HEK293T (cell line): ENCODE measurements at regions not wholly inside any gene's neighbourhood (a gene's known extent, or its start where the extent isn't known, plus 50 kb on each side); places are given as distances from the start of the nearest gene placed in this dataset.
"Not testable (repeated sequence)": the region's sequence is repeated elsewhere in the genome, so short reads cannot be mapped to it uniquely, and the experiment has no call there.

Experiments
- CTCF ChIA-PET: fragments of 350-600 bp; formaldehyde crosslinking; extraction: SDS; loops from one replicate; lab custom pipeline; 2021; ENCODE audit warnings: antibody characterized with exemption, inconsistent platforms; lab: Yijun Ruan, JAX
- POLR2A ChIA-PET: fragments of 350-600 bp; formaldehyde crosslinking; extraction: SDS; loops from one replicate; lab custom pipeline; 2020; ENCODE audit warnings: antibody characterized with exemption, inconsistent platforms; lab: Yijun Ruan, JAX
- DNase-seq: peaks from one replicate; pipeline ENCODE4 v3.0.0; 2012; ENCODE audit warnings: mixed read lengths; ENCODE audit errors: extremely low spot score
- ARNT ChIP-seq: fragments of 450-650 bp; IDR thresholded peaks from 2 replicates; pipeline ENCODE4 v1.6.1; 2017; ENCODE audit warnings: mild to moderate bottlenecking
- BHLHE40 ChIP-seq: fragments of 450-650 bp; IDR thresholded peaks from 2 replicates; pipeline ENCODE4 v1.6.1; 2016; ENCODE audit warnings: mild to moderate bottlenecking, moderate library complexity, borderline replicate concordance
- CTBP1 ChIP-seq: fragments of 450-650 bp; IDR thresholded peaks from 2 replicates; pipeline ENCODE4 v1.6.1; 2016; ENCODE audit warnings: borderline replicate concordance
- ELF4 ChIP-seq: fragments of 450-650 bp; IDR thresholded peaks from 2 replicates; pipeline ENCODE4 v1.6.1; 2017; ENCODE audit warnings: antibody characterized with exemption
- FOXA1 ChIP-seq: fragments of 450-650 bp; IDR thresholded peaks from 2 replicates; pipeline ENCODE4 v1.6.1; 2016; ENCODE audit warnings: mild to moderate bottlenecking
- FOXK2 ChIP-seq: fragments of 450-650 bp; IDR thresholded peaks from 2 replicates; pipeline ENCODE4 v1.6.1; 2016; ENCODE audit warnings: mild to moderate bottlenecking
- FOXM1 ChIP-seq: fragments of 450-650 bp; IDR thresholded peaks from 2 replicates; pipeline ENCODE4 v1.6.1; 2017; ENCODE audit warnings: mild to moderate bottlenecking, borderline replicate concordance
- HDGF ChIP-seq: fragments of 450-650 bp; IDR thresholded peaks from 2 replicates; pipeline ENCODE4 v1.6.1; 2017; ENCODE audit warnings: antibody characterized with exemption, borderline replicate concordance
- L3MBTL2 ChIP-seq: fragments of 450-650 bp; conservative IDR thresholded peaks from 2 replicates; pipeline ENCODE4 v1.6.1; 2016; ENCODE audit warnings: mild to moderate bottlenecking
- LEF1 ChIP-seq: fragments of 450-650 bp; IDR thresholded peaks from 2 replicates; pipeline ENCODE4 v1.6.1; 2017; ENCODE audit warnings: mild to moderate bottlenecking, borderline replicate concordance
- NFRKB ChIP-seq: fragments of 450-650 bp; IDR thresholded peaks from 2 replicates; pipeline ENCODE4 v1.6.1; 2016; ENCODE audit warnings: mild to moderate bottlenecking, moderate library complexity
- PKNOX1 ChIP-seq: fragments of 450-650 bp; IDR thresholded peaks from 2 replicates; pipeline ENCODE4 v1.6.1; 2016
- SP1 ChIP-seq: fragments of 450-650 bp; IDR thresholded peaks from 2 replicates; pipeline ENCODE4 v1.6.1; 2017
- SUZ12 ChIP-seq: fragments of 450-650 bp; IDR thresholded peaks from 2 replicates; pipeline ENCODE4 v1.6.1; 2016; ENCODE audit warnings: mild to moderate bottlenecking
- TARDBP ChIP-seq: fragments of 450-650 bp; IDR thresholded peaks from 2 replicates; pipeline ENCODE4 v1.6.1; 2016
- ZNF384 ChIP-seq: fragments of 450-650 bp; IDR thresholded peaks from 2 replicates; pipeline ENCODE4 v1.6.1; 2016

- ChIA-PET POLR2A (interaction anchor here (1.1 kb wide), 1 partner anchor 76 kb away, joined by 3 read pairs; no protein-coding TSS in a partner anchor), CTCF (no interaction called here)
- TF ChIP-seq CTBP1 (no peak), TARDBP (no peak), ZNF384 (no peak)
- DNase-seq: no peak
Observed at GRCh38 chr5:42989190-42989589, 50.9 kb downstream of the ANXA2R start.

GRCh38 chr5:42988568-42988967 lies 51.6 kb downstream of the ANXA2R start:
- no peak for DNase-seq
- ChIA-PET POLR2A (no interaction called here), CTCF (no interaction called here)
- TF ChIP-seq TARDBP (no peak), ZNF384 (no peak), L3MBTL2 (no peak), PKNOX1 (no peak), SUZ12 (no peak), ELF4 (no peak), CTBP1 (no peak), HDGF (no peak), FOXK2 (no peak)

GRCh38 chr5:42985129-42986037 lies 54.7 kb downstream of the ANXA2R start:
- TF ChIP-seq FOXK2: no peak
- TF ChIP-seq LEF1: no peak
- no peak for TF ChIP-seq CTBP1
- TF ChIP-seq NFRKB: no peak
- TF ChIP-seq FOXA1: no peak
- no peak for TF ChIP-seq PKNOX1
- no peak for TF ChIP-seq ELF4
- TF ChIP-seq BHLHE40: no peak
- TF ChIP-seq HDGF: no peak
- no peak for TF ChIP-seq ZNF384
- TF ChIP-seq ARNT: no peak
- no peak for TF ChIP-seq SP1
- TF ChIP-seq FOXM1: no peak
- no peak for TF ChIP-seq SUZ12
- CTCF ChIA-PET: interaction anchor here (0.5 kb wide), 1 partner anchor 73 kb away, joined by 4 read pairs; no protein-coding TSS in a partner anchor
- no peak for DNase-seq
- POLR2A ChIA-PET: no interaction called here

- TF ChIP-seq HDGF: no peak
- TF ChIP-seq ELF4: no peak
- TF ChIP-seq PKNOX1: no peak
- TF ChIP-seq SUZ12: no peak
- no peak for TF ChIP-seq CTBP1
- no peak for TF ChIP-seq FOXK2
- no peak for TF ChIP-seq NFRKB
- TF ChIP-seq L3MBTL2: no peak
- TF ChIP-seq TARDBP: no peak
- no peak for TF ChIP-seq FOXM1
- no peak for TF ChIP-seq BHLHE40
- TF ChIP-seq ZNF384: no peak
- no peak for TF ChIP-seq SP1
- TF ChIP-seq ARNT: no peak
- TF ChIP-seq FOXA1: no peak
- TF ChIP-seq LEF1: no peak
- DNase-seq: no peak
- CTCF ChIA-PET: no interaction called here
- POLR2A ChIA-PET: interaction anchor here (0.7 kb wide), 1 partner anchor 297 kb away, joined by 3 read pairs; no protein-coding TSS in a partner anchor
Observed at GRCh38 chr5:42984307-42984706, 55.8 kb downstream of the ANXA2R start.

- POLR2A ChIA-PET: interaction anchor here (1.3 kb wide), 1 partner anchor 26 kb away, joined by 5 read pairs; no protein-coding TSS in a partner anchor
- CTCF ChIA-PET: no interaction called here
- no peak for DNase-seq
- TF ChIP-seq LEF1 (no peak), L3MBTL2 (no peak), ELF4 (no peak), TARDBP (no peak), ARNT (no peak)
Observed at GRCh38 chr5:42982107-42982622, 58.0 kb downstream of the ANXA2R start.

GRCh38 chr5:42981417-42982106 lies 58.6 kb downstream of the ANXA2R start:
- CTCF ChIA-PET: not testable (repeated sequence)

GRCh38 chr5:42981015-42981414 lies 59.1 kb downstream of the ANXA2R start:
- POLR2A ChIA-PET, CTCF ChIA-PET, DNase-seq: not testable (repeated sequence)

More at GRCh38 chr5:42981417-42982106, 58.6 kb downstream of the ANXA2R start:
- POLR2A ChIA-PET: interaction anchor here (1.3 kb wide), 1 partner anchor 27 kb away, joined by 5 read pairs; no protein-coding TSS in a partner anchor
- not testable (repeated sequence) for DNase-seq

GRCh38 chr5:42980391-42980790 lies 59.7 kb downstream of the ANXA2R start:
- CTCF ChIA-PET, DNase-seq, POLR2A ChIA-PET: not testable (repeated sequence)

GRCh38 chr5:42979242-42979641 lies 60.9 kb downstream of the ANXA2R start:
- POLR2A ChIA-PET, CTCF ChIA-PET, DNase-seq: not testable (repeated sequence)
